OCI-LY1 (cell line): ENCODE measurements at regions not wholly inside any gene's neighbourhood (a gene's known extent, or its start where the extent isn't known, plus 50 kb on each side); places are given as distances from the start of the nearest gene placed in this dataset.
"Not testable (repeated sequence)": the region's sequence is repeated elsewhere in the genome, so short reads cannot be mapped to it uniquely, and the experiment has no call there.

Source experiments
- H2AFZ ChIP-seq: fragments of 200-600 bp; sonication (generic), shearing (Covaris generic); 2 replicates; pipeline ENCODE4 v1.6.0; 2014; ENCODE audit warnings: antibody characterized with exemption, mild to moderate bottlenecking, low read length
- H3F3A ChIP-seq: fragments of 200-600 bp; sonication (generic), shearing (Covaris generic); 2 replicates; pipeline ENCODE4 v1.6.0; 2014; ENCODE audit warnings: mild to moderate bottlenecking, antibody characterized with exemption, low read length, moderate library complexity; ENCODE audit not compliant: insufficient read depth
- H3K27ac ChIP-seq: fragments of 200-600 bp; sonication (generic); 2 replicates; pipeline ENCODE4 v1.5.1; 2014; ENCODE audit warnings: low read length, mixed run types, mild to moderate bottlenecking, low read depth; ENCODE audit not compliant: poor library complexity, severe bottlenecking
- H3K27me3 ChIP-seq: fragments of 200-600 bp; sonication (generic); 2 replicates; pipeline ENCODE4 v1.6.0; 2014; ENCODE audit warnings: antibody characterized with exemption, mild to moderate bottlenecking, low read length, moderate library complexity; ENCODE audit not compliant: insufficient read depth
- H3K36me3 ChIP-seq: fragments of 200-600 bp; sonication (generic); 2 replicates; pipeline ENCODE4 v1.6.1; 2014; ENCODE audit warnings: mild to moderate bottlenecking, antibody characterized with exemption, low read length, moderate library complexity, mixed read lengths; ENCODE audit not compliant: insufficient read depth
- H3K4me1 ChIP-seq: fragments of 200-600 bp; sonication (generic); 2 replicates; pipeline ENCODE4 v1.5.1; 2014; ENCODE audit warnings: mild to moderate bottlenecking, low read length, moderate library complexity; ENCODE audit not compliant: insufficient read depth, severe bottlenecking
- H3K4me2 ChIP-seq: fragments of 200-600 bp; sonication (generic), shearing (Covaris generic); 2 replicates; pipeline ENCODE4 v1.6.1; 2014; ENCODE audit warnings: low read length
- H3K4me3 ChIP-seq: fragments of 200-600 bp; sonication (generic); 2 replicates; pipeline ENCODE4 v1.5.1; 2014; ENCODE audit warnings: low read length, low read depth, mild to moderate bottlenecking, mixed read lengths; ENCODE audit not compliant: poor library complexity, severe bottlenecking
- H3K79me2 ChIP-seq: fragments of 200-600 bp; shearing (Covaris generic); 2 replicates; pipeline ENCODE4 v1.6.1; 2016; ENCODE audit warnings: mixed run types, low read length, mixed read lengths; ENCODE audit not compliant: insufficient read depth
- H3K9ac ChIP-seq: fragments of 200-600 bp; sonication (generic), shearing (Covaris generic); 2 replicates; pipeline ENCODE4 v1.6.1; 2014; ENCODE audit warnings: mild to moderate bottlenecking, low read length, mixed read lengths
- H3K9me2 ChIP-seq: fragments of 200-600 bp; sonication (generic), shearing (Covaris generic); 2 replicates; pipeline ENCODE4 v1.6.1; 2014; ENCODE audit warnings: low read depth, mild to moderate bottlenecking, low read length, mixed read lengths
- H3K9me3 ChIP-seq: fragments of 200-600 bp; shearing (Covaris generic); 2 replicates; pipeline ENCODE4 v1.6.1; 2014; ENCODE audit warnings: low read length, mixed read lengths
- H4K20me1 ChIP-seq: fragments of 200-600 bp; sonication (generic), shearing (Covaris generic); 2 replicates; pipeline ENCODE4 v1.6.0; 2016; ENCODE audit warnings: mild to moderate bottlenecking, low read length; ENCODE audit not compliant: insufficient read depth
- EZH2 ChIP-seq: fragments of 200-600 bp; sonication (generic), shearing (Covaris generic); IDR thresholded peaks from 2 replicates; pipeline ENCODE4 v1.8.0; 2017; ENCODE audit warnings: borderline replicate concordance, mixed run types, mild to moderate bottlenecking, antibody characterized with exemption, low read length, moderate library complexity, mixed read lengths
- TF ChIP-seq, protein P1 (sequence below): fragments of 200-600 bp; sonication (generic), shearing (Covaris generic); IDR thresholded peaks from 2 replicates; pipeline ENCODE4 v1.5.1; 2017; ENCODE audit warnings: mild to moderate bottlenecking, antibody characterized with exemption, low read length, moderate library complexity, mixed read lengths

DNA sequence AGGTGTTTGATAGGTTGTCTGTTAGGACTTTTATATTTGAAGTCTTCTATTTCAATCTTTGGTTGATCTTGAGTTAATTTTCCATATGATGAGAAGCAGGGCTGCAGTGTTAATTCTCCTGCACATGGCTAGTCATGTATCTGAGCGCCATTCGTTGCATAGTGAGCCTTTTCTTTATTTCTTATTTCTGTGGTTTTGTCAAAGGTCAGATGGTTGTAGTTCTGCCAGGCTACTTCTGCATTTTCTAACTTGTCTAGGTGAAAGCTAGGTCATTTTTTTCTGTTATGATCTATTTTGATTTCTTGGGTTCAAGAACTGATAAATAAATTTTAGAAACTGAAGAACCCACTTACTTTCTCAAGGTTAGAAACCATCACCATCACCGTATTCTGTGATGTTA, 56.7 kb downstream of the CCDC74A start:
- H3K27me3 ChIP-seq = no peaks in the 10 kb centered on the region
- no peak overlapping the region for H3K4me3 ChIP-seq
- no peaks in the 10 kb centered on the region for H3K36me3 ChIP-seq
- no peaks in the 10 kb centered on the region for H3K79me2 ChIP-seq
- no peaks in the 10 kb centered on the region for H4K20me1 ChIP-seq
- H3K9me3 ChIP-seq = no peaks in the 10 kb centered on the region
- TF ChIP-seq, protein P1, sequence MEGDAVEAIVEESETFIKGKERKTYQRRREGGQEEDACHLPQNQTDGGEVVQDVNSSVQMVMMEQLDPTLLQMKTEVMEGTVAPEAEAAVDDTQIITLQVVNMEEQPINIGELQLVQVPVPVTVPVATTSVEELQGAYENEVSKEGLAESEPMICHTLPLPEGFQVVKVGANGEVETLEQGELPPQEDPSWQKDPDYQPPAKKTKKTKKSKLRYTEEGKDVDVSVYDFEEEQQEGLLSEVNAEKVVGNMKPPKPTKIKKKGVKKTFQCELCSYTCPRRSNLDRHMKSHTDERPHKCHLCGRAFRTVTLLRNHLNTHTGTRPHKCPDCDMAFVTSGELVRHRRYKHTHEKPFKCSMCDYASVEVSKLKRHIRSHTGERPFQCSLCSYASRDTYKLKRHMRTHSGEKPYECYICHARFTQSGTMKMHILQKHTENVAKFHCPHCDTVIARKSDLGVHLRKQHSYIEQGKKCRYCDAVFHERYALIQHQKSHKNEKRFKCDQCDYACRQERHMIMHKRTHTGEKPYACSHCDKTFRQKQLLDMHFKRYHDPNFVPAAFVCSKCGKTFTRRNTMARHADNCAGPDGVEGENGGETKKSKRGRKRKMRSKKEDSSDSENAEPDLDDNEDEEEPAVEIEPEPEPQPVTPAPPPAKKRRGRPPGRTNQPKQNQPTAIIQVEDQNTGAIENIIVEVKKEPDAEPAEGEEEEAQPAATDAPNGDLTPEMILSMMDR = no peak
- TF ChIP-seq EZH2 = no peak
- H2AFZ ChIP-seq = no peak overlapping the region
- peaks cover 100% of the 10 kb centered on the region for H3K4me1 ChIP-seq
- no peak overlapping the region for H3K9ac ChIP-seq
- no peaks in the 10 kb centered on the region for H3F3A ChIP-seq
- peak overlapping the region; percentile 92 for H3K27ac ChIP-seq
- H3K9me2 ChIP-seq = no peaks in the 10 kb centered on the region
- no peak overlapping the region for H3K4me2 ChIP-seq

DNA sequence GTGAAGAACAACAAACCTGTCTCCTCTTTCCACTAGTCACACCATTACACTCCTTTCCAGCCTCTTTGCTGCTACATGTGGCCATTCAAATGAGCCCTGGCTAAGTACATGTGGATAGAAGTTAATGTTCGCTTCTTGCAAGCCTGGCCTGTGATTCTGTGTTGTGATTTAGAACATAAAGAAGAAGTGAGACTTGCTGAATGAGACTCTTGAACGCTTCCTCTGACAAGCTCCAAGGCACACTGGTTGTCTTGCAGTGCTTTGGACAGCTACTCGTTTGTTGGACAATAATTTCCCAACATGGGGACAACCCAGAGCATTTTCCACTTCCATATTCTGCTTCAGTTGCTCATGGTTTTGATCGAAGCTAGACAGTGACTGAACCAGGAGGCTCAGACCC, 57.3 kb downstream of the CCDC74A start:
- H3K9ac ChIP-seq = no peak overlapping the region; the same call in 1 of the 2 replicates
- H4K20me1 ChIP-seq = no peaks in the 10 kb centered on the region
- H3K4me2 ChIP-seq = no peak overlapping the region
- H2AFZ ChIP-seq = no peak overlapping the region
- H3K4me1 ChIP-seq = peaks cover 100% of the 10 kb centered on the region
- H3K9me2 ChIP-seq = no peaks in the 10 kb centered on the region
- no peak overlapping the region for H3K4me3 ChIP-seq
- H3K9me3 ChIP-seq = no peaks in the 10 kb centered on the region
- H3K27me3 ChIP-seq = no peaks in the 10 kb centered on the region
- H3K79me2 ChIP-seq = no peaks in the 10 kb centered on the region
- no peaks in the 10 kb centered on the region for H3K36me3 ChIP-seq
- H3F3A ChIP-seq = no peaks in the 10 kb centered on the region
- TF ChIP-seq, protein P1 = no peak
- TF ChIP-seq EZH2 = no peak
- peak overlapping the region; percentile 92 for H3K27ac ChIP-seq

DNA sequence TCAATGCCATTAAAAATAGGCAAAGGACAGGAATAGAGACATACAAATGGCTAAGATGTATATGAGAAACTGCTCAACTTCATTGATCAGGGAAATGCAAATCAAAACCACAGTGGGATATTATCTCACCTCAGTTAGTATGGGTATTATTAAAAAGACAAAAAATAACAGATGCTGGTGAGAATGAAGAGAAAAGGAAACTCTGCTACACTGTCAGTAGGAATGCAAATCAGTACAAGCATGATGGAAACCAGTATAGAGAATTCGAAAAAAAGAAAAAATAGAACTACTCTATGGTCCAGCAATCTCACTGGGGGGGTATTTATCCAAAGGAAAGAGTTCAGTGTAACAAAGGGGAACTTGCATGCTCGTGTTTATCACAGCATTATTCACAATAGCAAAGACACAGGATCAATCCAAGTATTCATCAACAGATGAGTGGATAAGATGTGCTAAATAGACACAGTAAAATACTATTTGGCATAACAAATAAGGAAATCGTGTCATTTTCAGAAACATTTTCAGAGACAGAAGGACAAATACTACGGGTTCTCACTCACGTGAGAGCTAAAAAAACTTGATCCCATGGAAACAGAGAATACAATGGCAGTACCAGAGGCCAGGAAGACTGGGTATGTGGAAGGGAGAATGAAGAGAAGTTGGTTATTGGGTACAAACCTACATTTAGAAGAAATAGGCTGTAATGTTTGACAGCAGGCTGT, 60.6 kb downstream of the CCDC74A start:
- H3K4me2 ChIP-seq = peak overlapping the region; percentile 59
- no peaks in the 10 kb centered on the region for H3F3A ChIP-seq
- H3K4me3 ChIP-seq = no peak overlapping the region
- H3K27me3 ChIP-seq = no peaks in the 10 kb centered on the region
- peak overlapping the region; percentile 46 for H3K9ac ChIP-seq
- H3K4me1 ChIP-seq = peaks cover 66% of the 10 kb centered on the region
- H3K9me3 ChIP-seq = no peaks in the 10 kb centered on the region
- H4K20me1 ChIP-seq = no peaks in the 10 kb centered on the region
- H3K27ac ChIP-seq = peak overlapping the region; percentile 92
- TF ChIP-seq, protein P1 = no peak
- no peak for TF ChIP-seq EZH2
- H3K36me3 ChIP-seq = no peaks in the 10 kb centered on the region
- no peaks in the 10 kb centered on the region for H3K79me2 ChIP-seq
- no peak overlapping the region for H2AFZ ChIP-seq
- no peaks in the 10 kb centered on the region for H3K9me2 ChIP-seq

DNA sequence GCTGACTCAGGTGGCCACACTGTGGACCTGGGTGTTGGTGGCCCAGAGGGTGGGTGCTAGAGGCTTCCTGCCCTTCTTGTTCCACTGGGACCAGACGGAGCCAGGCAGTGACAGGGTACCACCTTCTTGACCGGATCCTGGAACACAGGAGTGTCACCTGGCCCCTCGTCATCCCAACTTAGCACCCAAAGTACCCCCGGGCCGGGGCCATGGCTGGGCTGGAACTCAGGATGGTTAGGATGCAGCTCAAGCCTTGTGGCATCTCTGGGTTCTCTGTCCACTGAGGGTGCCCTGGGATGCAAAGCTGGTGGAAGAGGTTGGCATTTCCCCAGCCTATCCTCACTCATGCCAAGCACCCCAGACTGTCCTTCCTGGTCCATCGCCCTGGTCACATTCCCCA, 61.4 kb downstream of the CCDC74A start:
- not testable (repeated sequence) for H2AFZ ChIP-seq, H3K9ac ChIP-seq, H3K9me2 ChIP-seq, H3K4me3 ChIP-seq, H3K36me3 ChIP-seq, H4K20me1 ChIP-seq, H3F3A ChIP-seq, H3K9me3 ChIP-seq, H3K79me2 ChIP-seq, H3K27me3 ChIP-seq, H3K4me2 ChIP-seq
- peaks cover 58% of the 10 kb centered on the region for H3K4me1 ChIP-seq
- H3K27ac ChIP-seq = peak overlapping the region; percentile 92
